HepG2 (cell line): ENCODE measurements at regions not wholly inside any gene's neighbourhood (a gene's known extent, or its start where the extent isn't known, plus 50 kb on each side); places are given as distances from the start of the nearest gene placed in this dataset.

Experiments
- ATAC-seq: fragments of 200-7000 bp; cut with Tn5 transposase; 3 replicates; pipeline ENCODE4 v1.9.1; 2020; ENCODE audit warnings: mild to moderate bottlenecking, moderate library complexity
- BruUV-seq: library from RNA; stranded (reverse); fragments of 400-500 nt; replicated peaks from 2 replicates; lab custom pipeline; 2021; lab: Mats Ljungman, UMichigan
- CTCF ChIA-PET: fragments of 300-600 bp; formaldehyde crosslinking; extraction: SDS; loops from one replicate; lab custom pipeline; 2021; ENCODE audit warnings: low total read pairs, inconsistent platforms, low intra/inter-chr PET ratio; lab: Yijun Ruan, JAX
- POLR2A ChIA-PET: fragments of 350-600 bp; sonication (Branson Sonifier 250); formaldehyde crosslinking; loops from one replicate; lab custom pipeline; 2020; ENCODE audit warnings: antibody characterized with exemption, inconsistent platforms; lab: Yijun Ruan, JAX
- DNase-seq: peaks from one replicate; pipeline ENCODE4 v3.0.0-alpha.2; 2015; ENCODE audit warnings: low spot score
- FAIRE-seq: peaks from 3 replicates; lab custom pipeline; 2011; peaks lifted over from hg19 to GRCh38; lab: Jason Lieb, UNC
- H2AFZ ChIP-seq: one replicate; pipeline ENCODE4 v1.6.1; 2011; ENCODE audit warnings: low read length, inconsistent platforms
- H3K27ac ChIP-seq: fragments of 300-600 bp; 3 replicates; pipeline ENCODE4 v1.8.0; 2011; ENCODE audit warnings: mixed run types, mild to moderate bottlenecking, mixed read lengths, low read length, inconsistent platforms; ENCODE audit not compliant: insufficient read depth; ENCODE audit errors: extremely low read length
- H3K27me3 ChIP-seq, 2 experiments: fragments of 200-600 bp in 1 of 2; 2 replicates in 1 of 2; 3 replicates in 1 of 2; pipeline versions ENCODE4 v1.6.0 to v1.8.0; 2011; ENCODE audit warnings: low read length in 2 of 2, mild to moderate bottlenecking in 2 of 2, moderate library complexity in 2 of 2, inconsistent platforms in 1 of 2; ENCODE audit not compliant: insufficient read depth in 2 of 2, control insufficient read depth in 1 of 2
- H3K36me3 ChIP-seq, 2 experiments: fragments of 200-600 bp in 1 of 2; replicated peaks in 1 of 2; 2 replicates in 1 of 2; 3 replicates in 1 of 2; pipeline versions ENCODE4 v1.5.1 to v1.8.0; 2011; ENCODE audit warnings: low read length in 2 of 2, inconsistent platforms in 1 of 2; ENCODE audit not compliant: insufficient read depth in 2 of 2, control insufficient read depth in 1 of 2
- H3K4me1 ChIP-seq: 2 replicates; pipeline ENCODE4 v1.5.1; 2012; ENCODE audit warnings: low read length, inconsistent platforms; ENCODE audit not compliant: insufficient read depth
- H3K4me2 ChIP-seq: 2 replicates; pipeline ENCODE4 v1.6.0; 2011; ENCODE audit warnings: low read depth, low read length, inconsistent platforms
- H3K4me3 ChIP-seq, 3 experiments: fragments of 200-600 bp in 1 of 3; sonication (generic), shearing (Covaris generic) in 1 of 3; replicated peaks in 1 of 3; 2 replicates each; pipeline ENCODE4 v1.5.1; 2011 to 2016; ENCODE audit warnings: low read length in 3 of 3, inconsistent platforms in 2 of 3, low read depth in 2 of 3, mild to moderate bottlenecking in 2 of 3, control low read depth in 1 of 3, mixed read lengths in 1 of 3; ENCODE audit not compliant: insufficient read depth in 1 of 3
- H3K79me2 ChIP-seq: one replicate; pipeline ENCODE4 v1.6.1; 2011; ENCODE audit warnings: low read length, inconsistent platforms; ENCODE audit not compliant: insufficient read depth
- H3K9ac ChIP-seq: 2 replicates; pipeline ENCODE4 v1.6.0; 2011; ENCODE audit warnings: mild to moderate bottlenecking, low read depth, low read length, inconsistent platforms; ENCODE audit not compliant: insufficient read depth
- H3K9me3 ChIP-seq: 2 replicates; pipeline ENCODE4 v1.5.1; 2012; ENCODE audit warnings: mild to moderate bottlenecking, low read length
- H4K20me1 ChIP-seq: 2 replicates; pipeline ENCODE4 v1.6.0; 2011; ENCODE audit warnings: inconsistent platforms, mild to moderate bottlenecking, low read length, moderate library complexity; ENCODE audit not compliant: insufficient read depth
- CBX2 ChIP-seq, 2 experiments: fragments of 200-600 bp in 1 of 2; sonication (generic); formaldehyde crosslinking in 1 of 2; IDR thresholded peaks; 2 replicates each; pipeline versions ENCODE4 v1.7.0 to v1.8.1; 2018 to 2022; ENCODE audit warnings: low read depth in 2 of 2, low read length in 1 of 2, mild to moderate bottlenecking in 1 of 2, missing genetic modification reagents in 1 of 2
- CSRNP1 ChIP-seq: sonication (generic); formaldehyde crosslinking; IDR thresholded peaks from 2 replicates; pipeline ENCODE4 v1.8.1; 2023; ENCODE audit warnings: mild to moderate bottlenecking, missing genetic modification reagents
- GLMP ChIP-seq: sonication (generic); formaldehyde crosslinking; IDR thresholded peaks from 2 replicates; pipeline ENCODE4 v1.9.0; 2021; ENCODE audit warnings: missing genetic modification reagents, mild to moderate bottlenecking, borderline replicate concordance
- HOXA7 ChIP-seq: sonication (generic); formaldehyde crosslinking; IDR thresholded peaks from 2 replicates; pipeline ENCODE4 v1.8.1; 2022; ENCODE audit warnings: mild to moderate bottlenecking, missing genetic modification reagents, moderate library complexity
- MBD4 ChIP-seq: IDR thresholded peaks from 2 replicates; pipeline ENCODE4 v1.6.1; 2012; ENCODE audit warnings: low read length, inconsistent platforms, borderline replicate concordance
- NFIC ChIP-seq: IDR thresholded peaks from 2 replicates; pipeline ENCODE4 v1.6.1; 2012; ENCODE audit warnings: mild to moderate bottlenecking, low read length, inconsistent platforms
- ONECUT2 ChIP-seq: sonication (generic); formaldehyde crosslinking; IDR thresholded peaks from 2 replicates; pipeline ENCODE4 v1.4.0; 2020; ENCODE audit warnings: missing genetic modification reagents
- POLR2AphosphoS2 ChIP-seq: IDR thresholded peaks from 2 replicates; pipeline ENCODE4 v1.6.1; 2011; ENCODE audit warnings: low read depth, low read length, improper control_type of control experiment
- RBM39 ChIP-seq: fragments of 200-400 bp; formaldehyde crosslinking; IDR thresholded peaks from one replicate; pipeline ENCODE4 v1.6.1; 2018; ENCODE audit warnings: antibody characterized with exemption, mild to moderate bottlenecking, low read depth, low read length; ENCODE audit not compliant: poor library complexity, severe bottlenecking
- ZBTB7B ChIP-seq: sonication (generic); formaldehyde crosslinking; IDR thresholded peaks from 2 replicates; pipeline ENCODE4 v1.4.0; 2020; ENCODE audit warnings: missing genetic modification reagents
- ZFP91 ChIP-seq: sonication (generic); formaldehyde crosslinking; IDR thresholded peaks from 2 replicates; pipeline ENCODE4 v1.9.0; 2022; ENCODE audit warnings: missing genetic modification reagents, mild to moderate bottlenecking, borderline replicate concordance
- ZNF207 ChIP-seq: fragments of 450-650 bp; IDR thresholded peaks from 2 replicates; pipeline ENCODE4 v1.6.1; 2016; ENCODE audit warnings: antibody characterized with exemption, borderline replicate concordance
- ZNF281 ChIP-seq: sonication (generic); formaldehyde crosslinking; IDR thresholded peaks from 2 replicates; pipeline ENCODE4 v1.4.0; 2020; ENCODE audit warnings: missing genetic modification reagents, borderline replicate concordance
- ZNF468 ChIP-seq: sonication (generic); formaldehyde crosslinking; IDR thresholded peaks from 2 replicates; pipeline ENCODE4 v1.8.0; 2022; ENCODE audit warnings: mild to moderate bottlenecking, moderate library complexity, missing genetic modification reagents
- WGBS: methylation state at CpG from one replicate; pipeline ENCODE4 v1.1.6; 2017; ENCODE audit warnings: low lambda C conversion rate; 5-methylcytosine and 5-hydroxymethylcytosine counted together
- in situ Hi-C: cut with HindIII; loops from 2 replicates; pipeline ENCODE4 v1.10.0; 2017; ENCODE audit warnings: low pct_unique_long_range_greater_than_20kb; ENCODE audit not compliant: extremely low pct_ligation_motif_present
- intact Hi-C: fragments of 100-400 bp; cut with micrococcal nuclease; formaldehyde crosslinking; loops from one replicate; pipeline ENCODE4 v1.10.0; 2022; ENCODE audit not compliant: unreplicated experiment

GRCh38 chr18:22471546-22472131, 53.9 kb upstream of the CTAGE1 start:
- H3K27ac ChIP-seq: no peak overlapping the region
- CTCF ChIA-PET: no interaction called here

More at GRCh38 chr18:22471546-22472131, 53.9 kb upstream of the CTAGE1 start:
- Histone ChIP-seq H3K79me2 (no peaks in the 10 kb centered on the region), H3K4me1 (peaks cover 28% of the 10 kb centered on the region), H2AFZ (no peak overlapping the region), H3K36me3 (no peaks in the 10 kb centered on the region), H3K4me3 (no peak overlapping the region), H4K20me1 (no peaks in the 10 kb centered on the region), H3K9me3 (no peaks in the 10 kb centered on the region), H3K27me3 (peaks cover 0 to 12% of the 10 kb centered on the region in 2 experiments; a peak in 2 of 5 replicates), H3K9ac (no peak overlapping the region), H3K4me2 (no peak overlapping the region)
- no TSS peak for BruUV-seq
- FAIRE-seq (no peak), DNase-seq (no peak), ATAC-seq (peak; percentile 25; the same call in 2 of the 3 replicates)
- TF ChIP-seq ZNF468 (CRISPR knock-in tag): no peak
- no peak for TF ChIP-seq GLMP (CRISPR knock-in tag)
- no peak for TF ChIP-seq CSRNP1 (CRISPR knock-in tag)
- no peak for TF ChIP-seq POLR2AphosphoS2
- no peak for TF ChIP-seq CBX2 (IDR thresholded peaks at IDR 0.05; ENCODE audit: low read depth, low read length)
- no peak for TF ChIP-seq CBX2 (CRISPR knock-in tag; IDR thresholded peaks at IDR 0.05; ENCODE audit: low read depth)
- no peak for TF ChIP-seq MBD4
- TF ChIP-seq ZNF281 (CRISPR knock-in tag): no peak
- TF ChIP-seq ZFP91 (CRISPR knock-in tag): no peak
- TF ChIP-seq ZBTB7B (CRISPR knock-in tag): no peak
- no peak for TF ChIP-seq ONECUT2
- TF ChIP-seq NFIC: no peak
- no peak for TF ChIP-seq ZNF207
- no peak for TF ChIP-seq HOXA7 (CRISPR knock-in tag)
- TF ChIP-seq RBM39: no peak
- 40% methylated on average over 8 of the region's 8 CpGs for WGBS
- POLR2A ChIA-PET: no interaction called here
- intact Hi-C loops (no loop called here), in situ Hi-C loops (no loop called here)
